Amygdala (tissue), 56 donors: ENCODE measurements at regions not wholly inside any gene's neighbourhood (a gene's known extent, or its start where the extent isn't known, plus 50 kb on each side); places are given as distances from the start of the nearest gene placed in this dataset.
"Not testable (repeated sequence)": the region's sequence is repeated elsewhere in the genome, so short reads cannot be mapped to it uniquely, and the experiment has no call there.

Experiments used
- DNase-seq, 56 donors: peaks; one replicate each; lab custom pipeline; 2025; lab: John Stamatoyannopoulos, UW

DNA sequence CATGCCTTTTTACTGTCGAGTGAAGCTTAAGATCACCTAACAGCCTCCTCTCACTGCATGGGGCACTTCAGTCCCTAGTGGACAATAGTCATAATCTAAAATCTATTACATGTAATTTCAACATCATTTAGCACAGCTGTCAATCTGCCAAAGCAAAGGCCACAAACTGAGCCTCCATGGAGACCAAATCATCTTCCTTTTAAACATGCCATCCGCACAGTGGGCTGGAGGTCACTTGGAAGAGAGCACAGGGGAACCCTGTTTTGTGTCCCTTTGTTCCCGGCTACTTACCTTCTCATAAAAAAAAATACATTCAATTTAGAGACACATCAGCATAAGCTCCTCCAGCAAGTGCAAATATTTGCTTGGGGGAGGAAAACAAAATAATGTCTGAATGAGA lies 167.3 kb downstream of the SQOR start:
- no peak for DNase-seq

DNA sequence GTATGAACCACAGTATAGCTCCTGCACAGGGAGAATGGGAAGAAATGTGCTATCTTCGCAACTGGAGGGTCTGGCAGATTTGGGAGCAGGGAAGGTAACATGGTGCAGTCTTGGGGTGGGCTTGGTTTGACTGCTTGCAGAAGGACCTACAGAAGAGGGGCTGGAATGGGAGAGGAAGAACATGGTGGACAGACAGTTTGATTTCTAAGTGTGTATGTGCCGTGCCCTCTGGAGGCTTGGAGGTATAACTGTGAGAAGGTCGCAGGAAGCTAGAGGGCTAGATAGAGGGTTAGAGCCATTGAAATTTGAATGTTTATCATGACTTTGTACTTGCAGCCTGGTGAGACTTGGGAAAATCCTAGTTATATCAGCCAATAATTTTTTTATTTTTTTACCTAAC lies 169.2 kb downstream of the SQOR start:
- no peak for DNase-seq

DNA sequence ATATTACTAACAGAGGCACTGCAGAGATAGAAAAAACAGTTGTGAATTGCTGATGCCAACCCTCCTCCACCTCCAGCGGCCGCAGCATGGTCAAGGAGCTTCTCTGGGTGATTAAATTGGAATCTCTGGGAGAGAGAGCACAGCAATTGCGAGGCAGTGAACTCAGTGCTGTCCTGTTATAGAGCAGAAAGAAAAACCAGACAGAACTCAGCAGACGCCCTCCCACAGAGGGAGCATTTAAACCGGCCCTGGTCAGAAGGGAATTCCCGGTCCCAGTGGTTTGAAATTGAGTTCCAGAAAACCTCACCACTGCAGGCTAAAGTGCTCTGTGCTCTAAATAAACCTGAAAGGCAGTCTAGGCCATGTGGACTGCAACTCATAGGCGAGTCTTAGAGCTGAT lies 175.4 kb downstream of the SQOR start:
- DNase-seq, result no peak

DNA sequence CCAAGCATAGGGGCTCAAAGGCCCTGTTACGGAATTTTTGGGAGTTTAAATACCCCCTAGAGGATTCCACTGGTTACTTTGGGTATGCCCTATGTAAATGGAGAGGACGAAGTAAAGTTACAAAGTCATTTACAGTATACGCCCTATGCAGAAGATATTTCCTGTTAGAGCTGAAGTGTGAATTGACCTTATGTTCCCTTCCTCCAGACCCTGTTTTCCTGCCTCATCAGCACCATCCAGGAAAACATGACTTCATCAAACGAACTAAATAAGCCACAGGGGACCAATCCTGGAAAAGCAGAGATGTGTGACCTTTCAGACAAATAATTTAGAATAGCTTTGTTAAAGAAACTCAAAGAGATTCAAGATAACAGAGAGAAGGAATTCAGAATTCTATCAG lies 177.4 kb downstream of the SQOR start:
- no peak for DNase-seq

DNA sequence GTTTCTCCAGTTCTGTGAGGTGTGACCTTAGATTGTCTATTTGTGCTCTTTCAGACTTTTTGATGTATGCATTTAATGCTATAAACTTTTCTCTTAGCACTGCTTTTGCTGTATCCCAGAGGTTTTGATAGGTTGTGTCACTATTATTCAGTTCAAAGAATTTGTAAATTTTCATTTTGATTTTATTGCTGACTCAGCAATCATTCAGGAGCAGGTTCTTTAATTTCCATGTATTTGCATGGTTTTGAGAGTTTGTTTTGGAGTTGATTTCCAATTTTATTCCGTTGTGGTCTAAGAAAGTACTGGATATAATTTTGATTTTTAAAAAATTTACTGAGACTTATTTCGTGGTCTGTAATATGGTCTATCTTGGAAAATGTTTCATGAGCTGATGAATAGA lies 182.7 kb downstream of the SQOR start:
- DNase-seq, result not testable (repeated sequence)

DNA sequence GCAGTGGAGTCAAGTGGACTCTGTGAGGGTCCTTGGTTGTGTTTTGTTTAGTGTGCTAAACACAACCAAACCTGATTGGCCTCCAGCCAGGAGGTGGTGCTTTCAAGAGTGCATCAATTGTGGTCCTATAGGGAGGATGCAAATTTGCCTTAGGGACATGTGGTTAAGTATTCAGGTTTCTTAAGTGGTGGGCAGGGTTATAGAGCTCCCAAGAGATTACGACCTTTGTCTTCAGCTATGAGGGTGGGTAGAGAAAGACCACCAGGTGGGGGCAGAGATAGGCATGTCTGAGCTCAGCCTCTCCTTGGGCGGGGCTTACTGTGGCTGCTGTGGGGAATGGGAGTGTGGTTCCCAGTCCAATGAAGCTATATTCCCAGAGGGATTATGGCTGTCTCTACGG lies 186.6 kb downstream of the SQOR start:
- DNase-seq, result no peak

DNA sequence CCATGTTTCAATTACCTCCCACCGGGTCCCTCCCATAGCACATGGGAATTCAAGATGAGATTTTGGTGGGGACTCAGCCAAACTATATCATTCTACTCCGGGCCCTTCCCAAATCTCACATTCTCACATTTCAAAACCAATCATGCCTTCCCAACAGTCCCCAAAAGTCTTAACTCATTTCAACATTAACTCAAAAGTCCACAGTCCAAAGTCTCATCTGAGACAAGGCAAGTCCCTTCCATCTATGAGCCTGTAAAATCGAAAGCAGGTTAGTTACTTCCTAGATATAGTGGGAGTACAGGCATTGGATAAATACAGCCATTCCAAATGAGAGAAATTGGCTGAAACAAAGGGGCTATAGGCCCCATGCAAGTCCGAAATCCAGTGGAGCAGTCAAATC lies 188.1 kb downstream of the SQOR start:
- DNase-seq, result not testable (repeated sequence)

DNA sequence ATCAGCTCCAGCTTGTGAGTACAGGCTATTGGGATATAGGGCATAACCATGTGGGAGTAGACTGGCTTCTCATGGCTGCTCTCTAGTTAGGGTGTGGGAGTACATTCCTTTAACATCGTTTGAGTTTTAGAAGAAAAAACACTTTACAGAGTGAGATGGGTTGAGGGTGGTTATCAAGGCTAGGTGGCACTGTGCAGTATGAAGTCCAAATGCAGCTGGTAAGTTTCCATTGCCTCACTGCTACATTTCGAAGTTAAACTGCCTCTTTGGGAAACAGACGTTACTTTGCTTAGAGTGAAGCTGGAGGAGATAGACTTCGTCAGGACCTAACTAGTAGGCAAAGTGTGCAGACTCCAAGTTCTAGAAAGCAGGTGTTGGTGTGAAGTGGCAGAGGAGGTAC lies 192.4 kb downstream of the SQOR start:
- no peak for DNase-seq

DNA sequence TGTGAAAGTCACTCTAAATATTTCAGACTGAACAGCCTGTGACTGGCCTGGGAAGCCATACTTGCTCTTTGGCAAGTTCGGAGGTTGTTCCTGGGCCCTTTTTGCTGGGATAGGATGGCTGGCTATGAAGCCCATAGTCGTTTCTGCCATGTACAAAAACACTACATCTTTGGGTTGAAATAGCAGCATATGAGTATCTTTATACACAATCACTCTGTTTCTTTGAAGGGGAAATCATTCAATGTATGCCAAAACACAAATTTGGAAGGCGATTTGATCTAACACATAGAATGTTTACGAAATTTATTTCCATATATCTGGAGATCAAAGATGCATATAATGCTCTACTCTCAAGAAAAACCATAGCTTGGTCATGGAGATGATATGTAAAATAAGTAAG lies 192.9 kb downstream of the SQOR start:
- no peak for DNase-seq

DNA sequence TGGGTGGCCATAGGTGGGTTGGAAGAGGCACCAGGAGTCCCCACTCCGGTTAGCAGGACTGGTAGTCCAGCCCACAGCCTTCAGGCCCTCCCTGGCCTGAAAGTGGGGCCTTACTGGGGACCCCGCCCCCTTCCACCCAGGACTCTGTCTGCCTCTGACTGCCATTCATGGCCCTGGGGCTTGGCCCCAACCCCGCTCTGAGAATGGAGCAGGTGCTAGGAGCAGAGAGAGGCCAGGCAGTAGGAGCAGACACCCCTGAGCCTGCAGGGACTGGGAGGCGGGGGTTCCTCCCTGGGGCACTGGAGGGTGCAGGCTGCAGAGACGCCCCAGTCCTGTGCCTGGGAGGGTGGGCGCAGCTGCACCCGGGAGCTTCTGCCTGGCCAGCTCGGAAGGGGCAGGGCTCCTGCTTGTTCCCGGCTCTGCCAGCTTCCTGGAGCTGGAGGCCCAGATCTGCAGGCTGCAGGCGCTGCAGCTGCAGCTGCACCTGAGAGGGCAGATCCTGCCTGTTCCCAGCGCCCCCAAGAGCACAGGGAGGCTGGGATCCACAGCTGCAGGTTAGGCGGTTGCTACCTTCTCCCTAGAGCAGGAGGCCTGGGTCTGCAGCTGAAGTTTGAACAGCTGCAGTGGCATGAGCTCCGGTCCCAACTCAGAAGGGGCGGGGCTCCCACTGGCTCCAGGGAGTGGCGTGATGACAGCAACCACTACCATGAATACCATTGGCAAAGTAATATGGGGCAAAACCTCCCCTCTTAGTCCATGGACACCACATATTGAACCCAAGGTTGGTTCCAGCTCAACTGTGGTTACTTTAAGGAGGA lies 194.7 kb downstream of the SQOR start:
- no peak for DNase-seq

DNA sequence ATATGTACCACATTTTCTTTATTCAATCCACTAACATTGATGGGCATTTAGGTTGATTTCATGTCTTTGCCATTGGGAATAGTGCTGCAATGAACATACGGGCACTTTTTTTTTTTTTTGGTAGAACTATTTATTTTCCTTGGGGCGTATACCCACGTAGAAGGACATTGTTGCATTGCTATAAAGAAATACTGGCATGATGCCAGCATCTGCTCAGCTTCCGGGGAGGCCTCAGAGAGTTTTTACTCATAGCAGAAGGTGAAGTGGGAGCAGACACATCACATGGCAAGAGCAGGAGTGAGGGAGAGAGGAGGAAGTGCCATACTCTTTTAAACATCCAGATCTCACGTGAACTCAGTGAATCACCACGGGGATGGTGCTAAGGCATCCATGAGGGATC lies 197.0 kb downstream of the SQOR start:
- DNase-seq, result no peak

DNA sequence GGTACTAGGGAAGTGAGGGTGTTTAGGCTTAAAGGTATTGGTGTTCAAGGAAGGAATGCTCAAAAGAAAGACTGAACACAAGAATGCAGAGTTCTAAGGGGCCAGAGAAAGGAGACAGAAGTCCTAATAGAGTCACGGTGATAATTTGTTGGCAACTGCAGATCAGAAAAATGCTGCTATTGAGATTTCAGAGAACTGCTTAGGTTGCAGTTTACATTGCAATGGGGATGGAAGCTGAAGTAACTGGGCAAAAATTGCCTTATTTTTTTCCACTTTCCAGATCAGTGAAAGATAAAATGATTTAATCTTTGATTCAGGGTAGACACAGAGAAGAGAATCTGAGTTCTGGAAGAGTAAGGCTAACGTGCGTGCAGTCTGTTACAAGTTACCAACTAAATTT lies 199.8 kb downstream of the SQOR start:
- DNase-seq, result no peak

DNA sequence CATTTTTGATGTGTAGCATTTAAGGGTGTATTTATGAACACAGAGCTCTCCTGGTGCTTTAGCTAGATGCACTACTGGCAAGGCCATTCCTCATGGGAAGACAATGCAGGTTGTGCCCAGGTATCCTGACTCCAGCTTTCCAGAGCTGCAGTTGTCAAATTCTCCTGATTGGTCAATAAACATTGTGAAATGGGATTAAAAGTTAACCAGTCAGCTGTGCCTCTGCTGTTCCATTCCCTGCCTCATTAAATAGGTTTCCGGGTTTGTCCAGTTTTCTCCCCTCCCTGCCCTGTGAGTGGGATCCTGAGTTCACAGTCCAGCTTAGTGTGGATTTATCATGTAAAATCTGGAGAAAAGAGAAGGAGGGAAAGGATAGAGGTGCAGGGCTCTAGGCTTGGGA lies 207.3 kb downstream of the SQOR start:
- no peak for DNase-seq

DNA sequence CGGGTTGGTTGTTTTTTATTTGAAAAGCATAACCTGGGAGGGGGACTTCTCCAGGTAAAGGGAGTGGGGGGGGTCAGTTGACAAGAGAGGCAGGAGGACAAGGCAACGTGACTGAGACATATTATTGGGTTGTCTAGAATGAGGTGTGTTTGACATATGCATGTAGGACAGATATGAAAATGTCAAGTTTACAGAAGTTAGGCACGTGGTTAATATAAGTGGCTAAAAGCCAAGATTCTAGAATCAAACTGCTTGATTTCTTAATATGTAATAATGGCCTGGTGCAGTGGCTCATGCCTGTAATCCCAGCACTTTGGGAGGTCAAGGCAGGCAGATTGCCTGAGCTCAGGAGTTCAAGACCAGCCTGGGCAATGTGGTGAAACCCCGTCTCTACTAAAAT lies 212.8 kb downstream of the SQOR start:
- DNase-seq, result no peak

DNA sequence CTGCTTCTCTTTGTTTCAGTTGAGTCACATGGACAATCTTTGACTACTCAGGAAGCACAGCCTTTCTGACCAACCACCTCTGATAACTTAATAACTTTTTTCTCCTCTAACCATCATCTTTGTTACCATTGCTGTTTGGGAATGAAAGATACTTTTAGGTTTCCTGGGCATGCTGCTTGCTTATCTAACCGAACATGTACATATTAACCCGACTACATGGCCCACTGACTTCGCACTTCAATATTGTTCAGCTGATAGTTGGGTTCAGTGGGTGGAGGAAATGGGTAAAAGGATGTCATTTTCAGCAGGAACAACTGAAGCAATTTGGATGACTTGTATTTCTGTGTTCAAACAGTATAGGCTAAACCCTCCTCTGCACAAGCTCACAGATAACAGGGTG lies 214.3 kb downstream of the SQOR start:
- no peak for DNase-seq

DNA sequence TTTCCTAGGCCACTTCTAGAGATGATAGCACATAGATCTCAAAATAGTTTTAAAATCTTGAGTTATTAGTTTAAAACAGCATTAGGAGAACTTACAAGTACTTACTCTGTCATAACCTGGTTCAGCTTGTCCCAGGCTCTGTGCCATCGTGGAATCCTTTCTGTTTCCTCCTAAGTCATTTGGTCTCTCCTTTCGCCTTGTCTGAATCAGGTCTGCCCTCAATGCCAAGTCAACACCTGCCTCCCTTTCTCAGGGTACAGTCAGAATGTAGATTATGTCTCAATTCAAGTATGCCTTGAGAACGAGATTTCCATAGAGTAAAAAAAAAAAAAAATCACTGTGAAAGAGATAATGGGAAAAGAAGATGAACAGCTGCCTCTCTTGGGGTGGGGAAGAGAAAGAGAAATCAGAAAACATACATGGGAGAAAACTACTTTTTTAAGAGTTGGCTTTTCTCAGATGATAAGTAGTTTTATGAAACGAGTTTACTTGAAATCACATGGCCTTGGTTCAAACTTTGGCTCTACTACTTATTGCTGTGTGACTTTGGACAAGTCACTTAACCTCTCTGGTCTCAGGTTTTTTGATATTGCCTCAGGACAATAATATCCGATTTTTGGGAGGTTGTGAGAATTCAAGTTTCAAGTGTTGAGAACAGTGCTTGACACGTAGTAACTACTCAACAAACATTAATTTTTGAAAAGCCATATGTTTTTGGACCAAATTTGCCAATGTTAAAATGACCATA lies 219.8 kb downstream of the SQOR start:
- no peak for DNase-seq

DNA sequence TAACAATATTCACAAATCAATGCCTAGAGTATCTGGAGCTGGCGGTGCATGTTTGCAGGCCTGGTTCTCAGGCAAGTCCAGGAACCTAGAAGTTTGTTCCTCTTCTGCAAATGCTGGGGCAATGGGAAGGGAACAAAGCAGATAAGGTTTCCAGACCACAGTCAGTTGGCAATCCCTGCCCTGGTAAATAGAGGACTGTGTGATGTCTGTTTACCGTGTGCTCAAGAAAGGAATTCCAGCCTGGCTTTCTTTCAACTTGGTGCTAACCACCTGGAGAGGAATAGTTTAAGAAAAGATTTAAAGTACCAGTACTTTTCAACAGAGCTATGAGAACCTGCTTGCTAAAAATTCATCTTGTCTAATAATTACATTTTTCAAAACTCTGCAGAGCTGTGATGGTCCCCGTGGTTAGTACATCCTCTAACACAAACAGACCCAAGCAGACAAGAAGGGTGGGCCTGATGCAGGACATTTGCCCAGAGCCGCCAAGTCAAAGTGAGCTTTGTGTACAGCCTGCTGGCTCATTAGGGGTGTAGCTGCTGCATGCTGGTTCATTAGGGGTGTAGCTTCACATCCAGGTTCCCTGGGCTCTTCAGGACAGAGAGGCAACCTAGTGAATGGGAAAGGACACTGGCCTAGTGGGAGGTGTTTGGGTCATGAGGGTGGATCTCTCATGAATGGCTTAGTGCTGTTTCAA lies 220.5 kb downstream of the SQOR start:
- no peak for DNase-seq

DNA sequence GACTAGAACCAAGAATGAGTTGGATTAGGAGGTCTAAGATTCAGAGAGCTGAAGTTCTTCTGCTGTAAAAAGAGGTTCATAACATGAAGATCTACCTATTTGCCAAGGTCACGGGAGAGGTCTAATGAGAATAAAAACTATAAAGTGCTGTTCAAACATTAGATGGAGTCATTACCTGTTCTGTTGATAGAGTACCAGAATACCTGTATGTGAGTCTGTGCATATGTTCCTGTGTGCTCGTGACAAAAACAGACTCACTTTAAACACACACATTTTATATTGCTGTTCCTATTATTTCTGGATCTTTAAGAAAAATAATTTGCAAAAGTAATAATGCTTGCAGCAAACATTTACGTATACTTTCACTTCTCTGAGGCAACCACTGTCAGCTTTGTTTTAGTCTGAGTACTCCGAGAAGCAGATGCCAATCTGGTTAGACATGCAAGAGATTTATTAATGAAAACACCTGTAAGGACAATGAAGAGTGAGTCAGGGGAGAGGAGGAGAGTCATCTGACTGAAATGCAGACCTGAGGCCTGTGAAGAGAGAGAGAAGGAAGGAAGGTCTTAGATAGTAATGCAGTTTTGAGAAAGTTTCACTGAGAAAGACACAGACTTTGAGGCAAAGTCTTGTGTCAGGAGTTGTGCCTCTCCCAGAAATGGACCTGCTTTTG lies 221.2 kb downstream of the SQOR start:
- no peak for DNase-seq

DNA sequence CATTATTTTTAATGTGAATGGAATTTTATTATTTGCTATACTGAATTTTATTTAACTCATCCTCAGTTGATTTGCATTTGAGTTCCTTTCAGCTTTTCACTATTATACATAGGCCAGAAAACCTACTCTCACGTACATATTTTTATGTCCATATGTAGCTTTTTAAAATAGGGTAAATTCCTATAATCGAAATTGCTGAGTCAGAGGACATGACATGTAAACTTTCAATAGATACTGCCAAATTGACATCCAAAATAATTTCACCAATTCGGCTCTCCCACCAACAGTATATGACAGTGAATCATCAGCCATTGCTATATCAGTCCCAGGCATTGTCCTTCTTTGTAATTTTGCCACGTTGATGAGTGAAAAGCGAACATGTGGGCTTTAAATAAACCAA lies 222.5 kb downstream of the SQOR start:
- DNase-seq, result no peak

DNA sequence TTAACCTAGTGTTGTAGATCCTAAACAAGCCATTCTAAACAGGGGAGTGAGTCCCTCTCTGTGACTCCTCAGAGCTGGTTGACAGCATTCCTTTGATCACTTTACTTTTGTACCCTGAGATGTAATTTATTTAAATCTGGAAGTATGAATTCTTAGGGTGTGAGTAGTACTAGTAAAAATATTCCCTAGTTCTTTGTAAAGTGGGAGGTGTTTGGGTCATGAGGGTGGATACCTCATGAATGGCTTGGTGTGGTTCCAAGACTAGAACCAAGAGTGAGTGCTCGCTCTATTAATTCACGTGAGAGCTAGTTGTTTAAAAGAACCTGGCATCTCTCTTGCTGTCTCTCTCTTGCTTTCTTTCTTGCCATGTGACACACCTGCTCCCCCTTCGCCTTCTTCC lies 223.7 kb downstream of the SQOR start:
- DNase-seq, result no peak

DNA sequence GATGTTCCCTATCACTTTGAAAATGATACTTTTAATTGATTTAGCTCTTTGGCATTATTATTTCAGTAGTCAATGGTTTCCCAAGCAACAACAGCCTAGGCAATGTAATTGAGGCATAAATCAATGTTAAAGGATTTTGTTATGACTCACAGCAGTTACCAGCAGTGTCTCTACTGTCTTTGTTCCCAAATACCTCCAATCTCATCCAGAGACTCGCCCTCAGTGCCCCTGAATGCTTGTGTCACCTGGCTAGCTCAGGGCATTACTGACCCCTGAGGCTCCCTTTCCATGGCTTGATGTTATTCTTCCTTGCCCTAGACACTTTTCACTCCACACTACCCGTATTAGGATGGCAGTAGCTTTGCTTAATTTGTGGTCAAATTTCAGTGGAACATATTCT lies 227.2 kb downstream of the SQOR start:
- no peak for DNase-seq
